Globus pallidus (tissue), 1 donor: ENCODE measurements at regions not wholly inside any gene's neighbourhood (a gene's known extent, or its start where the extent isn't known, plus 50 kb on each side); places are given as distances from the start of the nearest gene placed in this dataset.
A peak's percentile ranks its signal among the peaks of the same experiment; 100 is the strongest.

Experiments
- DNase-seq: peaks from one replicate; pipeline ENCODE4 v3.0.0-alpha.2; 2015; ENCODE audit warnings: low spot score

DNA sequence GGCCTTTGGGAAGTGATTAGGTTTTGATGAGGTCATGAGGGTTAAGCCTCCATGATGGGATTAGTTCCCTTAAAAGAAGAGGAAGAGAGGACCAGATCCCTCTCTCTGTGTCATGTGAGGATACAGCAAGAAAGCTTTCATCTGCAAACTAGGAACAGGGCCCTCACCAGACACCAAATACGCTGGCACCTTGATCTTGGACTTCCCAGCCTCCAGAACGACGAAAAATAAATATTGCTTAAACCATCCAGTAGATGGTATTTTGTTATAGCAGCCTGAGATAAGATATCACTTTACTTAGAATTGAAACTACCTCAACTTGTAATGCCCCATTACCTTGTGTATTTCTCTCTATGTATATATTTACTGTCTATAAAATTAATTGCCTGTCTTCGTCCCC lies 65.4 kb upstream of the NNAT start:
- no peak for DNase-seq

DNA sequence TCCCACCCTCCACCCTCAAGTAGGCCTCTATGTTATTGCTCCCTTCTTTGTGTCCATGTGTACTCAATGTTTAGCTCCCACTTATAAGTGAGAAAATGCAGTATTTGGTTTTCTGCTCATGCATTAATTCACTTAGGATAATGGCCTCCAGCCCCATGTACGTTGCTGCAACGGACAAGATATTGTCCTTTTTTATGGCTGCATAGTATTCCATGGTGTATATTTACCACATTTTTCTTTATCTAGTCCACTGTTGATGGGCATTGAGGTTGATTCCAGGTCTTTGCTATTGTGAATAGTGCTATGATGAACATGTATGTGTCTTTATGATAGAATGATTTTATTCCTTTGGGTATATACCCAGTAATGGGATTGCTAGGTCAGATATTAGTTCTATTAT lies 64.1 kb upstream of the NNAT start:
- no peak for DNase-seq

DNA sequence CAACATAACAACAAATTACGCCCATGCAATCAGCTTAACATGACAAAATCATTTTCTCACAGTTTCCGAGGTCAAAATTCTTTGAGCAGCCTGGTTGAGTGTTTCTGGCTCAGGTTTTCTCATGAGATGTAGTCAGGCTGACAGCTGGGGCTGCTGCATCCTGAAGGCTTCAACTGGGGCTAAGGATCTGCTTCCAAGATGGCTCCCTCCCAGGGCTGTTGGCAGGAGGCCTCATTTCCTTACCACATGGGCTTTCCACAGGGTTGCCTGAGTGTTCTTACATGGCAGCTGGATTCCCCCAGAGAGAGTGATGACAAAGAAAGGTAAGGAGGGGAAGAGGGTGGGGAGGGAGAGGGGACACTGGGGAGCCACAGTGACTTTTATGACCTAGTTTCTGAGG lies 63.1 kb upstream of the NNAT start:
- DNase-seq: peak; percentile 18

DNA sequence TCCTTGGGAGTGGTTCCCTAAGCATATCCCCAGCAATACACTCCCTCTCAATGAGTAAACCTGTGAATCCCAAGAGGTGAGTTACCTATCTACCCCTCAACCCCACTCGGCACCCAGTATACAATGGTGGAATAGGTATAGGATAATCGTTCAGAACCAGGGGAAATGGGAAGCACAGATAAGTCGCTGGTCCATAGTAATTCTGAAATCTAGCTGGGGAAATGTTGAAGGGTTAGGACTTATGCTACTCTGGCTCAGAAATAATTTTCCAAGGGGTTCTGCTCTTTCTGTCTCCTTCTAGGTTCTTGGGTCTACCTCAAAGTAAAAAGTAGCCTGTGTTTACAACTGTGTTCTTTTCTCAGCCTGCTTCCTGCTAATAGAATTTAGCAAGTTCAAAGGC lies 62.3 kb upstream of the NNAT start:
- no peak for DNase-seq

DNA sequence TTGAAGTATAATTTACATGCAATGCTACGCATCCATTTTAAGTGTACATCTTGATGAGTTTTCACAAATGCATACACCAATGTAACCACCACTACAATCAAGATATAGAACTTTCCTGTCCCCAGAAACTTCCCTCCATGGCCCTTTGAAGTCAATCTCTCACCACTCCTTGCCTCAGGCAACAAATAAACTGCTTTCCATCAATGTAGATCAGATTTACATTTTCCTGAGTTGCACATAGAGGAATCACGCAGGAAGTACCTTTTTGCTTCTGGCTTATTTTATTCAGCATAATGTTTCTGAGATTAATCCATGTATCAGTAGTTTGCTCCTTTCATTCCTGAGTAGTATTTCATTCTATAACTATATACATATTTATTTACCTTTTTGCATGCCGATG lies 59.6 kb upstream of the NNAT start:
- no peak for DNase-seq

DNA sequence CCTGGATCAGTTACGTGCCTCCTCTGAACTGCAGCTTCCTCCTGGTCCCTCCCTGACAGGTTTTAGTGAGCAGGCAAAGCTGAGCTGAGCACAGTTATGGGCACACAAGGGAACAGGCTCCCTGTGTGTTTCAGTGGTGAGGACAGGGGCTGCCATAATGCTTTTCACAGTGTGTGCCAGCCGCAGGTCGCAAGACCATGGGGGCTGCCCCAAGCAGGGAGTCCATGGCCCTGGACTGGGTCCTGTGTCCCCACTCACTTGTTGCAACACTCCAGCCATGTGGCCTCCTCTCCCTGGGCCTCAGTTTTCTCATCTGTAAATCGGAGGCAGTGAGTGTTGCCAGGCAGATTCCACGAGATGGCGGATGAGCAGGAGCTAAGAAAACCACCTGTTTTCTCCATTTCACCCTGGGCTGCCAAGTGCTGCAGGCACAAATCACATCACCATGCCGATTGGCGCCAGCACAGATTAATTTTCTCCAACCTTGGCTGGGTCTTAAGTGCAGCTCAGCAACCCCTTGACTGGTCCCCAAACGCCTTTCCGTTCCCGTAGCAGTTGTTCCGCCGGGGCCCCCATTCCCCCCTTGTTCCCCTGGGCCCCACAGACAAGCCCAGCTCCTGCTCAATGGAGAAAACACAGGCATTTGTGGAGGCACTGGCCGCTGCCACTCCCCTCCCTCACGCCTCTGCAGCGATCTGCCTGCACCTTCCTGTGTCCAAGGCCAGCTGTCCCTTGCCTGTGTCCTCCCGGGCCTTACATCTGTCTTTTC lies 57.1 kb upstream of the NNAT start:
- DNase-seq: no peak

DNA sequence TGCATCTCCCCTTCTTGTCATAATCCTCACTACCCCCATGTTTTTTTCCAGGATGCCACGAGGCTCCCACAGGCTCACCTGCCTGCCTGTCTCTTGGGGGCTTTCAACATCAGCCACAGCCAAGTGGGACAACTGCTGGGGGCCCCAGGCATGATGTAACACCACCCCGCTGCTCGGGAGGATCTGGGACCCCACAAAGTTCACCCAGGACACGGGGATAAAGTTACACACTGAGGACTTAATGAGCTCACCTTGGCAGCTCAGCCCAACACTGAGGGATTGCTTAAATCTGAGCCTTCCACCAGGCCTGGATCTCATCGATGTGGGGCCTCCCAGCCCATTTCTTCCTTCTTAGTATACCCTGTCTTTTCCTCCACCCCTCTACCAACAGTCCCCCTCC lies 56.4 kb upstream of the NNAT start:
- no peak for DNase-seq
